ENCODE measurements at regions not wholly inside any gene's neighbourhood (a gene's known extent, or its start where the extent isn't known, plus 50 kb on each side); places are given as distances from the start of the nearest gene placed in this dataset.
"Not testable (repeated sequence)": the region's sequence is repeated elsewhere in the genome, so short reads cannot be mapped to it uniquely, and the experiment has no call there.

- DNase-seq (ENCODE audit: low spot score) = no peak
These were observed 324.7 kb downstream of the ACTR3B start for GRCh38 chr7:153084278-153084677.

DNA sequence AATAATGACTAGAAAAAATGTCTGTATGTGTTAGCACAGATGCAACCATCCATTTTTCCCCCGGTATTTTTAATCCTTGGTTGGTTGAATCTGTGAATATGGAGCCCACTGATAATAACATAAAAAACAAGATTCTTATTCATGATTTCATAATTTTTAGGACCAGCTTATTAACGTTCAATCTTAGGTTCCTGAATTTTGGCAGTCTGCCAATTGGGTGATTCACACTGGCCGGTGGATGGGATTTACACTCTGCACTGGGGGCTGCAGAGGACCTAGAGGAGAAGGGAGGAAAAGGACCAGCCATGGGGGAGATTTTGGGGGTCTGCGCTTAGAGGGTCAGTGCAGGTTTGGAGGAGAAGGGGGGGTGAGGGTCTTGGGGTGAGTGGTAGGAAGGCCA is 327.9 kb downstream of the ACTR3B start:
- no peak for DNase-seq (ENCODE audit: low spot score)

DNA sequence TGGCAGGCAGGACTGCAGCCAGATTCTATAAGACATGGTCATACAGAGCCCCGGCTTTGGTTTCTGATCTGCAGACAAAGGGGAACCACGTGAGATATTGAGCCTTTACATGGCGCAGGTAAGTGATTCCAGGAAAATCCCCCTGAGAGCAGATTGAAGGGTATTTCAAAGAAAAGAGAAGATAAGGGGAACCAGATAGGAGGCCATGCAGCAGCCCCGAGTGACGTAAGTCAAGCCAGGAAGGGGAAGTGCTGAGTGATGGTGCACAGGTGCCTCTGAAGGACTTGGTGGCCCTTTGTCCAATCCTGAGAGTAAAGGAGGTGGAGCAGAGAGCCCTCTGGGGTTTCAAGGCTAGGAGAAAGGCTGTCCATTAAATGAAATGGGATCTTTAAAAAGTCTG is 329.0 kb downstream of the ACTR3B start:
- no peak for DNase-seq (ENCODE audit: low spot score)

DNA sequence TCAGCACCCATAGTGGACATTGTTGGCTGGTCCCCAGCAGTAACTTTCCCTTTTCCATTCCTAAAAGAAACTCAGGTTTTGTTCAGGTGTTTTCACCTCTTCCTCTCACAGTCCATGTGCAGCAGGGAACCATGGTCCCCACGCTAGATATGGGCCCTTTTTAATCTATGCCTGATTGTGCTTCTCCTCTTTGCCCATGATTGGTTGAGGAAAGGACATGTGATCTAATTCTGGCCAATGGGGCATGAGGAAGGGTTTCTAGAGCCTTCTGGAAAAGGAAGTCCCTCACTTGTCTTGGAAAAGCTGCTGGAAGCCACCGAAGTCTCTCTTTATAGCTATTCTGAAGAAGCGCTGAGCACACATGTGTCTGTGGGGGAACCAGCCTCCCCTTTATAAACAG is 330.7 kb downstream of the ACTR3B start:
- DNase-seq (ENCODE audit: low spot score) = no peak

DNA sequence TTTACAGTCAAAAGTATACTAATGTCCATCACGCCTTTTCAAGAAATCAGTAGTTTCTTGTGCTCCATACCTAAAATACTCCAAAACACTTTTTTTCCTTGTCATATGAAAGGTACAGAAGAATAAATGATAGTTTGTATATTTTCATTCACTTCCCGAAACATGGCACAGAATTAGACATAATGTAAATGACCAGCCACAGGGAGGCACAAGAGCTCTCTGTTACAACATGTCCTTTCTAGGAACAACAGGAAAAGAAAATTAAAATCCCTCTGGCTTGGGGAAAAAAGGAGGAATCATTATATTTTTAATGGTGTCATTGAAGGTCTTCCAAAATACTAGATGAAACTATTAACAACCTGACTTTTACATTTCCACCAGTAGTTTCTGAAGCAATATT is 331.2 kb downstream of the ACTR3B start:
- peak; percentile 24 for DNase-seq (ENCODE audit: low spot score)

DNA sequence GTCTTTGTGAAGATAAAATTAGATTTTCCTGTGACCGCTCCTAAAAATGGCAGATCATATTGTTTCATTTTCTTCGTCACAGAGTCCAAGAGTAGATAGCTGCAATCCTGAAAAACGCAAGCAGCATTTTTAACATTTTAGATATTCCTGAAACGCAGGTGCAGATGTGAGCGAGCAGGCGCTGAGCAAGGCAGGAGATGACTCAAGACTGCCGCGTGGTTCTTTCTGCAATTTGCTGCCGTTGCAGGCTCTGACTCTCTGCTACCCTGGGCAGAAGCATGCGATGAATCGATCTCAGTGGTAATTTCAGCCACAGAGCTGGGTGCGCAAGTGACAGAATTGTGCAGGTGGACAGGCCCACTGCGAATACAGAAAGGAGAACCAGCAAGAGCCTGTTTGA is 331.9 kb downstream of the ACTR3B start:
- no peak for DNase-seq (ENCODE audit: low spot score)

DNA sequence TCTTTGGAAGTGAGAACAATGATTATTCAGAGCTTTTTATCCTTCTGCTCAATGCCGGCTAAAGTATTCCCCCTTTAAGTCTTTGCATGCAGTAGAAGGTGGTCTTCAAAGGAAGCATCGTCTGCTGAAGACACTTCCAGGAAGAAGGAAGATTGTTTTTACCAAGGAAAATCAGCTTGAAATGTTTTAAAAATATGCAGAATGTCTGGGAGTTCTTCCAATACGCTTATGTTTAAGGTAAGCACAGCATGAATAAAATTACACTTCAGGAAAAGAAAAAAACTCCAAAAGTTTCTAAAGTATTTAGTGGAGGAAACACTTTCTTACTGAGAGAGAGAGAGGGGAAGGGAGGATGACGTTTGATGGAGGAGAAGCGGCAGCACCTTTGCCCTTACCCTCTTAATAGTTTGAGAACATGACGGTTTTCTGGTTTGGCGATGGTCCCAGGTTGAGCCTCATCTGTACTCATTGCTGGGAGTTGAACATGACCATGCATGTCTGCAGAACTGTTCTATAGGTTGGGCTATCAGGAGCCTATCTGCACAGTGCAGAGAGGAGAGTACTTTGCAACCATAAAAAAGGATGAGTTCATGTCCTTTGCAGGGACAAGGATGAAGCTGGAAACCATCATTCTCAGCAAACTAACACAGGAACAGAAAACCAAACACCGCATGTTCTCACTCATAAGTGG is 338.1 kb downstream of the ACTR3B start:
- DNase-seq (ENCODE audit: low spot score) = no peak

GRCh38 chr7:153099235-153099634 is 339.7 kb downstream of the ACTR3B start:
- DNase-seq (ENCODE audit: low spot score) = no peak

DNA sequence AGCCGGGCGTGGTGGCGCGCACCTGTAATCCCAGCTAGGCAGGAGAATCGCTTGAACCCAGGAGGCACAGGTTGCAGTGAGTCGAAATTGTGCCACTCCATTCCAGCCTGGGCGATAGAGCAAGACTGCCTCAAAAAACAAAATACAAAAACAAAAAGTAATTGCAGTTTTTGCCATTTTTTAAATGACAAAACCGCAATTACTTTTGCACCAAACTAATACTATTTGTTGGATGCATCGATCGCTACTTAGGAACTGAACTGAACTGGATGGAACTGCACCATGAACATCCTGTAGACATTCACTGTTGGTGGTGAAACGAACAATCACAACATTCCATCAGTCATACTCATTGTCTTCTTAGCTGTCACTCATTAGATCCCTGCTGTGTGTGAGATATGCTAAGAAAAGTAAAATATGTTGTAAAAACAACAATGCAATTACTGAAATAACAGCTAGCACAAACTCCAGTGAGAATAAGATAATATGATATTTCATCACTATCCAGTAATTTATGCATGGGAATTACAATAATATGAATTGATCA is 341.2 kb downstream of the ACTR3B start:
- no peak for DNase-seq (ENCODE audit: low spot score)

- no peak for DNase-seq (ENCODE audit: low spot score)
These were observed 343.6 kb downstream of the ACTR3B start for GRCh38 chr7:153103202-153103601.

DNA sequence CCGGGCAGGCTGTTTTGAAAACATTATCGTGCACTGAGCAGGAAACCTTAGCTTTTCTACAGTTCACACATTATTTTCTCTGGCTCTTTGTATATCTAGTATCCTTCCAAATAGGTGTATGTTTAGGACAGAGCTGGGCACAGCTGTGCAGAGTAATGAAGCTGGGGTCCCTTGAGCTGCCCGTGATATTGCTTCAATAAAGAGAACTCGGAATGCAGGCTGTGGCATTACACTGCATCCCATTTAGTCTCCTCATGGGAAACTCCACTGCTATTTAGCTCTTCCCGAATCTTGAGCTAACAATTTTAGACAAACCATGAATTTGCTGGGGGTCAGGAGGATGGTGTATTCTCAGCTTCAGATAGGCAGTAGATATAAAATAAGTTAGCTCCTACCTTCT is 348.3 kb downstream of the ACTR3B start:
- no peak for DNase-seq (ENCODE audit: low spot score)

GRCh38 chr7:153109566-153109965 is 350.0 kb downstream of the ACTR3B start:
- no peak for DNase-seq (ENCODE audit: low spot score)

DNA sequence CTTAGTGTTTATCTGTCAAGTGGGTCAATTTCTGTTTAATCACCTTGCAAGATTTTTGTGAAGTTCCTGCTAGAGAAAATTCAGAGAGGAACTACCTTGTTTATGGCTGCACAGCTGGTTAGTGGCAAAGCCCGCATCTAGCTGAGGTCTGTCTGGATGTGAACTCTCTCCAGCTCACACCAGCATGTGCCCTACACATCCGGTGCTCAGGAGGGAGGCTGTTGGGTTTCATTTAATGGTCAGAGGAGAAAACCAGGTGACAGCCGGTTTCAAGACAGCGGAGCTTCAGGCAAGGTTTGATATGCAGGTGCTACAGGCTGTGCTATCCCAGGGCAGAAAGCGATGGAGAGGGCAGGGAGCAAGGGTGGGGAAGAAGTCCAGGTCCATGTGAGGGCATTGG is 351.1 kb downstream of the ACTR3B start:
- no peak for DNase-seq (ENCODE audit: low spot score)

- not testable (repeated sequence) for DNase-seq (ENCODE audit: low spot score)
These were observed 362.7 kb downstream of the ACTR3B start for GRCh38 chr7:153122255-153122654.

GRCh38 chr7:153130052-153130451 is 370.5 kb downstream of the ACTR3B start:
- DNase-seq (ENCODE audit: low spot score) = no peak

DNA sequence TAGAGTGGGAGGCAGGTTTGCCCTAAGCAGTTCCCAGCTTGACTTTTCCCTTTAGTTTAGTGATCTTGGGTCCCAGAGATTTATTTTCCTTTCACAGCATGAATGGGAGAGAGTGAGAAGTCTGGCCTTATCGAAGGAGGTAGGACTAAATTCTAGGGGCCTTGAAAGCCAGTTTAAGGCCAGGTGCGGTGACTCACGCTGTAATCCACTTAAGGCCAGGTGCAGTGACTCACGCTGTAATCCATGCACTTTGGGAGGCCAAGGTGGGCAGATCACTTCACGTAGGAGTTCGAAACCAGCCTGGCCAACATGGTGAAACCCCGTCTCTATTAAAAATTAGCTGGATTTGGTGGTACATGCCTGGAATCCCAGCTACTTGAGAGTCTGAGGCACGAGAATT is 392.2 kb downstream of the ACTR3B start:
- no peak for DNase-seq (ENCODE audit: low spot score)

GRCh38 chr7:153152801-153153422 is 393.4 kb downstream of the ACTR3B start:
- DNase-seq (ENCODE audit: low spot score) = no peak

DNA sequence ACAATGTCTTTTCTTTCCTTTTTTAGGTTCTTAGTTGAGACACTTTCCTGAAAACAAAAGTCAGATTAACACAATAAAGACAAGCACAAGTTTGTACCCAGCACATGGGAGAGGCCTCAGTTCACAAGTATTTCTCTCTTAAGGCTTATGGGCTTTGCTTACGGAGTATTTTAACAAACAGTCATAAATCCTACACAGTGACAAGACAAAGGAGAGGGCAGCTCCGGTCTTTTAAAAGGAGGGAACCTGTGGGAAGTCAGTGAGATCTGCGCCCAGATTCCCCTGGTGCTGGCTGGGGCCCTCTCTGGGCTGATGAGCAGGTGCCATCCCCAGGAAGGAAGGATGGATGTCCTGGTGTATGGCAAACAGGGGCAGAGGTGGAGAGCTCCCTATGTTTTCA is 398.6 kb downstream of the ACTR3B start:
- DNase-seq (ENCODE audit: low spot score) = no peak

DNA sequence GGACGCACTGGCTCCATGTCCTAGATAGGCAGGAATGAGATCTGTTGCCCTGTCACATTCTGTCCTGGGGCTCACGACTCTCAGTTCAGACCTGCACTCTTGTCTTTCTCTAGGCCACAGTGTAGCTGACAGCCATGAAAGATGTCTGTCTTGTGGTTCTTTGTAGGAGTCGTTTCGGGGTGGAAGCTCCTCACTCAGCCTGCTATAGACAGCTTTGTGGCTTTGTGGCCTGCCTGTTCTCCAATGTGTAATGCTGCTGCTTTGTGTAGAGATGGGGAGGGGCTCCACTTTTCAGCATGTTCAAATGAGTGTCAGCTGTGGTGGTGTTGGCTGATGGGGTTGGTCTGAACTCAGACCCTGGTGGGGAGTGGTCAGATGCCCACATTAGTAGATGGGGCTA is 410.7 kb downstream of the ACTR3B start:
- DNase-seq (ENCODE audit: low spot score) = no peak

- no peak for DNase-seq (ENCODE audit: low spot score)
These were observed 426.4 kb downstream of the ACTR3B start for GRCh38 chr7:153185936-153186335.

GRCh38 chr7:153188161-153188560 is 428.6 kb downstream of the ACTR3B start:
- DNase-seq (ENCODE audit: low spot score) = no peak

- DNase-seq (ENCODE audit: low spot score) = no peak
These were observed 429.1 kb downstream of the ACTR3B start for GRCh38 chr7:153188630-153189029.

- DNase-seq (ENCODE audit: low spot score) = peak; percentile 21
These were observed 430.9 kb downstream of the ACTR3B start for GRCh38 chr7:153190452-153190851.

DNA sequence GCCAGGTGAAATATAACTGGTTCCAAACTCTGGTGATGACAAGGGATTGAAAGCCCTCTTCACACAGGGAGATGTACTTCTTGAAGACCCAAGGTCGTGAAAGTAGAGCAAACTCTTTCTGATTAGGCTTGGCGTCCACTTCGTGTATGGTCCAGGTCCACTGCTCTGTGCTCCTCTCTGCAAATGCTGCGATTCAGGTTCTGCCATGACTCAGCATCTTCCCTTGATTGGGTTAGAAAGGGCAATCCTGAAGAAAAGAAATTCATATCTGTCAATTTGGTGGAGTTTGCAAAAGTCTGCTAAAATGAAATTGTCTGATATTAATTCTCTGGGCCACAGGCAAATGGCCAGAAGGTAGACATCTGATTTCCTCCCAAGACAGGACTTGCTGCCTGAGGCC is 431.4 kb downstream of the ACTR3B start:
- no peak for DNase-seq (ENCODE audit: low spot score)
